ENCODE measurements at regions not wholly inside any gene's neighbourhood (a gene's known extent, or its start where the extent isn't known, plus 50 kb on each side); places are given as distances from the start of the nearest gene placed in this dataset.

- TF ChIP-seq, protein P1, sequence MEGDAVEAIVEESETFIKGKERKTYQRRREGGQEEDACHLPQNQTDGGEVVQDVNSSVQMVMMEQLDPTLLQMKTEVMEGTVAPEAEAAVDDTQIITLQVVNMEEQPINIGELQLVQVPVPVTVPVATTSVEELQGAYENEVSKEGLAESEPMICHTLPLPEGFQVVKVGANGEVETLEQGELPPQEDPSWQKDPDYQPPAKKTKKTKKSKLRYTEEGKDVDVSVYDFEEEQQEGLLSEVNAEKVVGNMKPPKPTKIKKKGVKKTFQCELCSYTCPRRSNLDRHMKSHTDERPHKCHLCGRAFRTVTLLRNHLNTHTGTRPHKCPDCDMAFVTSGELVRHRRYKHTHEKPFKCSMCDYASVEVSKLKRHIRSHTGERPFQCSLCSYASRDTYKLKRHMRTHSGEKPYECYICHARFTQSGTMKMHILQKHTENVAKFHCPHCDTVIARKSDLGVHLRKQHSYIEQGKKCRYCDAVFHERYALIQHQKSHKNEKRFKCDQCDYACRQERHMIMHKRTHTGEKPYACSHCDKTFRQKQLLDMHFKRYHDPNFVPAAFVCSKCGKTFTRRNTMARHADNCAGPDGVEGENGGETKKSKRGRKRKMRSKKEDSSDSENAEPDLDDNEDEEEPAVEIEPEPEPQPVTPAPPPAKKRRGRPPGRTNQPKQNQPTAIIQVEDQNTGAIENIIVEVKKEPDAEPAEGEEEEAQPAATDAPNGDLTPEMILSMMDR (IDR thresholded peaks at IDR 0.05), result no peak
- no peak for TF ChIP-seq POLR2A (IDR thresholded peaks at IDR 0.05)
Observed at GRCh38 chr10:131838966-131839742, 61.7 kb upstream of the PPP2R2D start.

Data from uterus (tissue), 2 donors.